HG02884 (cell line): ENCODE measurements at regions not wholly inside any gene's neighbourhood (a gene's known extent, or its start where the extent isn't known, plus 50 kb on each side); places are given as distances from the start of the nearest gene placed in this dataset.
"Not testable (repeated sequence)": the region's sequence is repeated elsewhere in the genome, so short reads cannot be mapped to it uniquely, and the experiment has no call there.

Experiments
- ATAC-seq: cut with Tn5 transposase; IDR thresholded peaks from one replicate; pipeline ENCODE4 v1.9.1; 2021; ENCODE audit warnings: mild to moderate bottlenecking, moderate library complexity; ENCODE audit not compliant: unreplicated experiment

DNA sequence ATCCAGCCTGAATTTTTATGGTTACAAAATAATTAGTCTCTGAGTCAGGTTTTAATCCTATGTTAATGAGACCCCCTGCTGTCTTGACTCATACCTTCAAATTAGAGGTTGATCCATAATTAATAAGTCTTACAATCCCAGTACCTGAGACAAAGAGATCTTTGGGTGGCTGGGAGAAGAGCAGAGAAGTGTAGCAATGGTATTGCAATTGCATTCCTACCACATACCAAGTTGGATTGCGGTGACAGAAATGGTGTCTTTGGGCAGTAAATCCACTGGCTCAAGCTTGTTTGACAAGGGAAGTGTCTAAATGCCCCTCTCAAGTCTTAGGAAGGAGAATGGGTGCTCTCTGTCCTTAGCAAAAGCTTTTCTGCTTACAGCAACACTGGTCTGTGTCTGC lies 150.4 kb downstream of the BTBD3 start:
- ATAC-seq, result no peak

GRCh38 chr20:12069181-12069580 lies 151.5 kb downstream of the BTBD3 start:
- ATAC-seq, result no peak

GRCh38 chr20:12072221-12072953 lies 154.7 kb downstream of the BTBD3 start:
- no peak for ATAC-seq

DNA sequence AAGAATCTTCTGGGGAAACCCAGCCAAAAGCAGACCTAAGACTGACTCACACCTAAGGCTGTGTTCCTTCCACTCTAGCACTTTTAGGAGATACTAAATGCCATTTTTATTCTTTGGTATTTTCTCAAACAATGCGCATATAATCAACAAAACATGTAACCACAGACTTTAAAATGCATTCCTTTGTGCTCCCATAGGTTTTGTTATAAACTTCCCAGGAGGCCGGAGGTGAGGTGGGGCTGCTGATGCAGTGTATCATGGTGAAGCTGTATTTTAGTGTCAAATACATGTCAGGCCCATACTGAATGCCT lies 155.2 kb downstream of the BTBD3 start:
- no peak for ATAC-seq

DNA sequence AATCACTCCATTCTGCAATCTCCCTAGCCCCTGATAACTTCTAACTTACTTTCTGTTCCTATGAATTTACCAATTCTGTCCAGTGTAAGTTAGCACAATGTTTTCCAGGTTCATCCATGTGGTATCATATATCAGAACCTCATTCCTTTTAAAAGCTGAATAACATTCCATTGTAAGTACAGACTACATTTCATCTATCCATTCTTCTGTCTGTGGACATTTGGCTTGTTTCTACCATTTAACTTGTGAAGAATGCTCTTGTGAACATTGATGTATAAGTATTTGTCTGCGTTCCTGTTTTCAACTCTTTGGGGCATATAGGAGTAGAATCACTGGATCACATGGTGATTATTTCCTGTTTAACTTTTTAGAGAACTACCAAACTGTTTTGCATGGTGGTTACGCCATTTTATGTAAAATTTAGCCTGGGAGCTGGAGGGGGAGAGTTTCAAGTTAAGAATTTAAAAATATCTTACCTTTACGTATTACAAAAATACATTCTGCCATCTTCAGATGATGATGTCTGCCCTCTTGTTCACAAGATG lies 156.5 kb downstream of the BTBD3 start:
- no peak for ATAC-seq

DNA sequence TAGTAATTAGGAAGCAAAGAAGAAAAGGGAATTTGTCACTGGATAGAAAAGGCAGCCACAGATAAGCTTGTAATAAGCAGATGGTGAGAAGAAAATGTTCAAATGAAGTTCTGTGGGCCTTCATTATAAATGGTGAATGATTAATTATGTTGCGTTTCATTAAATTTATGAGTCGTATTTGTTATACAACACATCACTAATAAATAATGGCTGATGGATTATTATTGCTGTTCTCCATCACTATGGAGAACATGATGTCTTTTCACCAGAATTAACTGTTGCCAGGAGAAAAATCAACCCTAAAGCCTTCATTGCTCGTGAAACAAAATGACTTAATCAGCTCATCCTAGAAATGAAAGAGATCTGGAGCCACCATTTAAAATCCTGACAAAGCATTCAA lies 158.5 kb downstream of the BTBD3 start:
- ATAC-seq, result no peak

DNA sequence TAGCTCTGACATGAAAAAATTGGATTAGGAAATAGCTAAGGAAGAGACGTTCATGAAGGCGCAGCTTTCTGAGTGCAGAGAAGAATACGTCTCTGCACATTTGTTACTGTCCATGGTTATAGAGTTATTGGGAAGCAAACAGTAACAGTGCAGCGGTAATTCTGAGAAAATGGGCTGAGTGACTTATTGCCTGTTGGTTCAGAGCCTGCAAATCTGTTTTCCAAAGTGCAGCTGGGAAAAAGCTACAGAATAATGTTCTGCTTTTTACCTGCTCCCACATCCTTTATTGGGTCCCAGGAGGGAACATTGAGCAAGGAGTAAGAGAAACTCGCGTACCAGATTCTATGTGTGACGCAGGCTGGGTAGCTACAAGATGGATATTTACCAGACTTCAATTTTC lies 160.2 kb downstream of the BTBD3 start:
- no peak for ATAC-seq

DNA sequence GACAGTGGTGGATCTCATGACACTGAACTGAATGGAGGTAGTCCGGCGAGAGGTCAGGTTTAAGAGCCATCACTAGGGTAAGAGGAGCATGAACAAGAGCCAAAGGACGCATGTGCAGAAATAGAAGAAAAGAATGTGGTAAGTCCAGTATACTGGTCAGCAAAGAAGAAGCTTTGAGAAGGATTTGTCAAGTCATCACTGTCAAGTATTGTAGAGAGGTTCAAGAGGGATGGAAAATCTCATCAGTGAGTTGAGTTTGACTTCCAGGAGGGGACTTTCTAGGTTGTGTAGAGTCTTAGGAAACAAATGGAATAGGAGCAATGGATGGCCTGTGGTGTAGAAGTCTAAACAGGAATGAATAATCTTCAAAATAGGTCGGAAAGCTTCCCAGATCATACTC lies 161.8 kb downstream of the BTBD3 start:
- no peak for ATAC-seq

DNA sequence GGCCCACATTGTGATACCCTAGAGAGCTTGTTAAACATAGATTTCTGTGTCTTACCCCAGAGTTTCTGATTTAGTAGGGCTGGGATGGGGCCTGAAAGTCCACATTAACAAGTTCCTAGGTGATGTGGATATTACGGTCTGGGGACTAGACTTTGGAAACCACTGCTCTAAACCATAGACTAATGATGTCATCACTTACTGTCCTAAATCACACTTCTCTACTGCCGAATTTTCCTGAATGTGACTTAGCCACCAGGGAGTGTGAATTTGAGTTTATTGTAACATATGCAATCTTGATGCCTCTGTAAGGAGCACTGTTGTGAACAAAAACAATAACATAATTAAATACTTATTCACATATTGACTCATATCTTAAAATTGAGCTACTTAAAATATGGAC lies 165.6 kb downstream of the BTBD3 start:
- ATAC-seq, result no peak

DNA sequence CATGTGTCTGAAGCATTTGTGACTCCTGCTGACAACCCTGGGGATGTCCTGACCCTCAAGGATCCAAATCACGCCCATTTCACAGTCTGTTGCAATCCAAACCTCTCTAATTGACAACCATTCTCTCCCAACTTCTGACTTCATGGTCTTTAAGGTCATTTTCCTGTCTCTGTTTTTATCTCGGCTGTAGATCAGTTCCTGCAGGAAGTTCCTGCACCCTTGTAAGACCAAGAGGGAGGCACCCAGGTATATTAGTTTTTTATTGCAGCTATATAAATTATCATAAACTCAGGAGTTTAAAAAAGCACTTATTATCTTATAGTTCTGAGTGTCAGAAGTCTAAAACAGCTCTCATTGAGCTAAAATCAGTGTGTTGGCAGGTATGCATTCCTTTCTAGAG lies 166.8 kb downstream of the BTBD3 start:
- ATAC-seq, result no peak

DNA sequence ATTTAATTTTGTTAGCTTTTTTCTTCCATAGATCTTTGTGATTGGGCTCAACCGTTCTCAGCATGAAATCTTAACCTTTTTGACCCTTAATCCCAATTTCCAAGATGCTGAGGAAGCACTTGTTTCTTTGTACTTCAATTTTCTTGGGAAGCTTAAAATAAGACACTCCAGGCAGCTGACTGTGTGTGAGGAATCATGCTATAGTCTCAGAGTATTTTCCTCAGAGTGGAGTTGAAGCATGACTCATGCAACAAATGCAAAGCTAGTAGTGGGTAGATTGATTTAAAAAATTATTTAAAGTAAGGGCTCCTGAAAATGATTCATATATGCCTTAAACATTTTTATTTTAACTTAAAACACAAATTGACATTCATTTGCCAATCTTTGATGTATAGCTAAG lies 168.7 kb downstream of the BTBD3 start:
- ATAC-seq, result no peak

DNA sequence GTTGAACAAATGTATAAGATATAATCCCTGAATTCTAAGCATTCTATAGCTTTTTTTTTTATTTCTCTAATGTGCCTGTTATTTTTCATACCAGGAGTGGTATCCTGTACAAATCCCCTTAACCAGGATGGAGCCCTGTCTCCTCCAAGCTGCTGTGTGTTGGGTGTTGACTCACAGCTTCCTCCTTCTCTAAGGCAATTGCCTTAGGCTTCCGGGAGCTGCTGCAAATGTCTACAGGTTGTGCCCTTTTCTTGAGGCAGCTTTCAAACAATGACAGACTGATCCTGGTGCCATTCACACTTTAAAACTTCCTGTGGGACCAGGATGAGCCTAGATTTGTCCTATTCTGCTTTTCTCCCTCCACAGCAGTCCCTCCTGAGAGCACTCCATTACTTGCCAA lies 173.2 kb downstream of the BTBD3 start:
- ATAC-seq, result no peak

DNA sequence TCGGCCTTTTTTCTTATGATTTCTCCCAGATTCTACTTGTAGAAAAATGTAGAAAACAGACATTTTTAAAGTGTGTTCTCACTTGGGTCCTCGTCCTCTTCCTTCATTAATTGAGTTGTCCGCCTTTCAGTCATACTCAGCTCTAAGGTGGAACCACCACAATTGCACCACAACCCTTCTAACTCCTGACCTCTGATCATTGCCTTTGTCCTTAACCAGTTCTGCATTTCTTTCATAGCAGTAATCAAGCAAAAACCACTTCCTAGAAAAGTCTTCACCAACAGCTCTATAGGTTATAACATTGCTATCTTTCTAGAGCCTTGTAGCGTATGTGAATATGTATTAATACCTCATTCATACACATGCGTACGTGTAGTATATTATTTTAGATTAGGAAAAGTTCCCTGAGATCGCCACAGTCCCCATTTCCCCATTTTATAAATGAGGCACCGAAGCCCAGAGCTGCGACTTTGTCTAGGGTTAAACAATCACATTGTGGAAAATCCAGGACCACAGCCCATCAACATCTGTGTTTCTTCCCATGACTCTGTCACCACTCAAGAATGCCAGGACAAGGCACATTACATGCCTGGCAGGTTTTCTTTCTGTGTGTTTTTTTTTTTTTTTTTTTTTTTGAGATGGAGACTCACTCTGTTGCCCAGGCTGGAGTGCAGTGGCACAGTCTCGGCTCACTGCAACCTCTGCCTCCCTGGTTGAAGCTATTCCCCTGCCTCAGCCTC lies 175.5 kb downstream of the BTBD3 start:
- no peak for ATAC-seq

GRCh38 chr20:12093797-12094190 lies 176.1 kb downstream of the BTBD3 start:
- not testable (repeated sequence) for ATAC-seq

- ATAC-seq, result no peak
Observed at GRCh38 chr20:12095180-12095920, 177.7 kb downstream of the BTBD3 start.

- no peak for ATAC-seq
Observed at GRCh38 chr20:12098421-12098820, 180.7 kb downstream of the BTBD3 start.

- no peak for ATAC-seq
Observed at GRCh38 chr20:12108846-12109245, 191.2 kb downstream of the BTBD3 start.

DNA sequence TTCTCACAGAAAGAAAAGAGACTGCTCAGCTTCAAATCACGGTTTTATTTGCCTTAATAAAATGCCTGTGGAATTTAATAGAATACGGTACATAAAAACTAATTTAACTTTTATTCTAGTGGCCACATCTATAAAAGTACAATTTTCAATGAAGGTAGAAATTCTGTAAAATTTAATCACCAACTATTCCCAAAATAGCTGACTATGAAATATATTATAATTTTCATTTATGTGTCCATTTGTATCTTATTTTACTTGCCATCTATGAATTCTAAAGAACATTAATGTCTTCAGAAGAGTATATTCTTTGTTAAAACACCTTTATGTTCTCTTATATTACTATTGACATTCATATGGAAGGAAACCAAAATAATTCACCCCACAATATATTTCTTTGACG lies 192.6 kb downstream of the BTBD3 start:
- ATAC-seq, result no peak

DNA sequence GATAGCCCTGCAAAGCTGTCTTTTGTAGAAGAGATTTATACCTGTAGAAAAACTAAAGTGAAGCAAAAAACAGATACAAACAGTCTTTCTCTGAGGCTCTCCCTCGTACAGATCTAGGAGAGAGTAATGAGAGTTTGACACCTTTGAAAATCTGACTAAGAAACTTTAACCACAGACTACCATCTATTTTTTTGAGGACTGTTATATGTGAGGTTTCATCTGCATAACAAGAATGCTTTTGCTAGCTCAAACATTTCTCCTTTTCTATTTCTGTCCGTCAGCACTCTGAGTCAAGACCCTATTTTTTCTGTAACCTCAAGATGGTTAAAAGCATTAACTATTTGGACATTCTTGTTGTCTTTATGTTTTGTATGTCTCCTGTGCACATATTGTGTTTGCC lies 193.0 kb downstream of the BTBD3 start:
- ATAC-seq, result no peak

- no peak for ATAC-seq
Observed at GRCh38 chr20:12111431-12112088, 193.9 kb downstream of the BTBD3 start.

DNA sequence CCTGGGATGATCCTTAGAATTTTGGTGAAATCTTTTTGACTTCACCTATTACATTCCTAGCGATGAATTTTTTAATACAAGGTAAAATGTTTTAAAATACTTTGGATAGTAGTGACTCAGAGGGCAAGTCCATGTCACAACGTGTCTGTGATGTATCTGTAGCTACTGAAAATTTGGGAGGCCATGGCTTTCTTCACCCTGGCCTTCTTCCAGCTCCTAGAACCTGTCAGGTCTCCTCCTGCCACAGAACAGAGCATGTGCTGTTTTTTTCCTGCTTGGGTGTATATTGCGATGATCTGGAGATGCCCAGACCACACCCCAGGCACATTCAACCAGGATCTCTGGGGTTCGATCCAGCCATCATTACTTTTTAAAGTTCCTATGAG lies 194.4 kb downstream of the BTBD3 start:
- no peak for ATAC-seq
